PFSK-1 (cell line): ENCODE measurements at regions not wholly inside any gene's neighbourhood (a gene's known extent, or its start where the extent isn't known, plus 50 kb on each side); places are given as distances from the start of the nearest gene placed in this dataset.

ENCODE experiments used
- FOXP2 ChIP-seq: optimal IDR thresholded peaks from 2 replicates; pipeline ENCODE3; 2011; ENCODE audit warnings: borderline replicate concordance, control low read depth, inconsistent platforms; ENCODE audit not compliant: insufficient read depth; ENCODE audit errors: extremely low read length, extremely low read depth
- POLR2AphosphoS5 ChIP-seq: IDR thresholded peaks from 2 replicates; pipeline ENCODE4 v1.6.1; 2012; ENCODE audit warnings: low read depth, mild to moderate bottlenecking, control low read depth, low read length, moderate library complexity
- SIN3A ChIP-seq: IDR thresholded peaks from 2 replicates; pipeline ENCODE4 v1.6.1; 2012; ENCODE audit warnings: mild to moderate bottlenecking, low read length, moderate library complexity, borderline replicate concordance; ENCODE audit not compliant: insufficient read depth
- TAF1 ChIP-seq: IDR thresholded peaks from 2 replicates; pipeline ENCODE4 v1.6.1; 2012; ENCODE audit warnings: low read length, control low read depth, borderline replicate concordance; ENCODE audit not compliant: insufficient read depth
- TF ChIP-seq, protein P1 (sequence below), 2 experiments: IDR thresholded peaks; 2 replicates each; pipeline versions ENCODE4 v1.6.1 to v1.8.0; 2011 to 2012; ENCODE audit warnings: low read depth in 2 of 2, low read length in 2 of 2, control low read depth in 1 of 2, inconsistent platforms in 1 of 2, mild to moderate bottlenecking in 1 of 2, moderate library complexity in 1 of 2; ENCODE audit not compliant: insufficient read depth in 1 of 2

GRCh38 chr1:218636548-218636947 is 291.4 kb downstream of the TGFB2 start:
- no peak for TF ChIP-seq SIN3A
- no peak for TF ChIP-seq POLR2AphosphoS5
- TF ChIP-seq FOXP2 = no peak
- no peak for TF ChIP-seq TAF1
- TF ChIP-seq, protein P1, sequence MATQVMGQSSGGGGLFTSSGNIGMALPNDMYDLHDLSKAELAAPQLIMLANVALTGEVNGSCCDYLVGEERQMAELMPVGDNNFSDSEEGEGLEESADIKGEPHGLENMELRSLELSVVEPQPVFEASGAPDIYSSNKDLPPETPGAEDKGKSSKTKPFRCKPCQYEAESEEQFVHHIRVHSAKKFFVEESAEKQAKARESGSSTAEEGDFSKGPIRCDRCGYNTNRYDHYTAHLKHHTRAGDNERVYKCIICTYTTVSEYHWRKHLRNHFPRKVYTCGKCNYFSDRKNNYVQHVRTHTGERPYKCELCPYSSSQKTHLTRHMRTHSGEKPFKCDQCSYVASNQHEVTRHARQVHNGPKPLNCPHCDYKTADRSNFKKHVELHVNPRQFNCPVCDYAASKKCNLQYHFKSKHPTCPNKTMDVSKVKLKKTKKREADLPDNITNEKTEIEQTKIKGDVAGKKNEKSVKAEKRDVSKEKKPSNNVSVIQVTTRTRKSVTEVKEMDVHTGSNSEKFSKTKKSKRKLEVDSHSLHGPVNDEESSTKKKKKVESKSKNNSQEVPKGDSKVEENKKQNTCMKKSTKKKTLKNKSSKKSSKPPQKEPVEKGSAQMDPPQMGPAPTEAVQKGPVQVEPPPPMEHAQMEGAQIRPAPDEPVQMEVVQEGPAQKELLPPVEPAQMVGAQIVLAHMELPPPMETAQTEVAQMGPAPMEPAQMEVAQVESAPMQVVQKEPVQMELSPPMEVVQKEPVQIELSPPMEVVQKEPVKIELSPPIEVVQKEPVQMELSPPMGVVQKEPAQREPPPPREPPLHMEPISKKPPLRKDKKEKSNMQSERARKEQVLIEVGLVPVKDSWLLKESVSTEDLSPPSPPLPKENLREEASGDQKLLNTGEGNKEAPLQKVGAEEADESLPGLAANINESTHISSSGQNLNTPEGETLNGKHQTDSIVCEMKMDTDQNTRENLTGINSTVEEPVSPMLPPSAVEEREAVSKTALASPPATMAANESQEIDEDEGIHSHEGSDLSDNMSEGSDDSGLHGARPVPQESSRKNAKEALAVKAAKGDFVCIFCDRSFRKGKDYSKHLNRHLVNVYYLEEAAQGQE (IDR thresholded peaks at IDR 0.05; ENCODE audit: insufficient read depth in 1 of 2, low read depth in 2 of 2, low read length in 2 of 2) = no peak

DNA sequence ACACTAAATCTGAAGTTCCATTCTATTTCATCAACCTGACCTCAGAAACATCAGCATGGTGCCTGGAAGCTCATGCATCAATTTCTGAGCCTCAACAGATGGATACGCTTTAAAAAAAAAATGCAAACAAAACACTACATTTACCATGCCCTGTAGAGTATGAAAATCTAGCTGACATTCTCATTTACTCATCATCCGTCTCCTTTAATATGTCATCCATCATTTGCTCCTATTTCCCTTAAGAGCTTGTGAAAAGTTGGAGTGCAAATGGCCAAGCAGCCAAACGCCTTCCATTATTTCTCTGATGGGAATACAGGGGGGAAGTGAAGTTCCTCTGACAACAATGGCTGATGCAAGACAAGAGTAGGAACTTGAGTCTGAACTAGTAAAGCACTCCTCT is 295.0 kb downstream of the TGFB2 start:
- no peak for TF ChIP-seq POLR2AphosphoS5
- TF ChIP-seq, protein P1 (IDR thresholded peaks at IDR 0.05; ENCODE audit: insufficient read depth in 1 of 2, low read depth in 2 of 2, low read length in 2 of 2) = no peak
- no peak for TF ChIP-seq TAF1
- no peak for TF ChIP-seq SIN3A
- no peak for TF ChIP-seq FOXP2

DNA sequence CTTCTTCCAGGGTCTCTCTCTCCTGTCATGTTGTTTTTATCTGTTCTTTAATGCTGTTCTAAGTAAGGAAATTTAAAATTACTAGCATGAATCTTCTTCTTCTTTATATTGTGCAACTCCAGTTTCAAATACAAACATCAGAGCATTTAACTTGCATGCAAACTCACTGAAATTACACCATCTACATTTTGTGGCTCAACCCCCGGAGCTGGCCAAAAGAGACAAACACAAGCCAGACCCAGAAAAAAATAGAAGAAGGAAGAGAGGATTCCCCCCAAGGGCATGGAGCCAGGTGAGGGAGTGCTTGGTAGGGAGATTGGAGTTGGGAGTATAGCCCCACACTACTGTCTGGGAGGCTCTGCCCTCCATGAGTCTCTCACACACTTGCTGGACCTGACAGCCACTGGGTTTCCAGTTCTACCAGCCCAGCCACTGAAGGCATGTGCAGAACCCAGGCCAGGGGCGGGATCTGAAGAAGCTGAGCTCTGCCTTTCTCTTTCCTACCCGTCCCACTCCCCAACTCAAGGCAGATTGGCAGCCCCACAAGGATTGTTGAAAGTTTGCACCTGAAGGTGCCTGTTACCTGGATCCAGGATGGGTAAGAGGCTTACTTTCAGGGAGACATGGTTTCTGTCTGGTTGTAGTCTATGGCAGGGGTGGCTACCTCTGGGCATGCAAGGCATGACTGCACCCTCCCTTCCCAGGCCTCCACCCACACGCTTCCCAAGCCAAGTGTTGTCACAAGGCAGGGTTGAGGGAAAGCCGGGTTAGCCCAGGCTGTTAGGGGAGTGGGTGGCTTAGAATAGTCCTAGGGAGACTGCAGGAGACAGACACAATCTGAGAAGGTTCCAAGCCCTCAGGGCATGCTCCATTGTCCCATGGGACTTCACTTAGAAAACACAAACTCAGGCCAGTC is 297.2 kb downstream of the TGFB2 start:
- TF ChIP-seq, protein P1 (IDR thresholded peaks at IDR 0.05; ENCODE audit: insufficient read depth in 1 of 2, low read depth in 2 of 2, low read length in 2 of 2) = no peak
- TF ChIP-seq POLR2AphosphoS5 (no peak), FOXP2 (no peak), TAF1 (no peak), SIN3A (no peak)

GRCh38 chr1:218643281-218643680 is 298.1 kb downstream of the TGFB2 start:
- TF ChIP-seq TAF1 = no peak
- no peak for TF ChIP-seq SIN3A
- TF ChIP-seq, protein P1 (IDR thresholded peaks at IDR 0.05; ENCODE audit: insufficient read depth in 1 of 2, low read depth in 2 of 2, low read length in 2 of 2) = no peak
- no peak for TF ChIP-seq FOXP2
- TF ChIP-seq POLR2AphosphoS5 = no peak
